ENCODE measurements at regions not wholly inside any gene's neighbourhood (a gene's known extent, or its start where the extent isn't known, plus 50 kb on each side); places are given as distances from the start of the nearest gene placed in this dataset.
"Not testable (repeated sequence)": the region's sequence is repeated elsewhere in the genome, so short reads cannot be mapped to it uniquely, and the experiment has no call there.

DNA sequence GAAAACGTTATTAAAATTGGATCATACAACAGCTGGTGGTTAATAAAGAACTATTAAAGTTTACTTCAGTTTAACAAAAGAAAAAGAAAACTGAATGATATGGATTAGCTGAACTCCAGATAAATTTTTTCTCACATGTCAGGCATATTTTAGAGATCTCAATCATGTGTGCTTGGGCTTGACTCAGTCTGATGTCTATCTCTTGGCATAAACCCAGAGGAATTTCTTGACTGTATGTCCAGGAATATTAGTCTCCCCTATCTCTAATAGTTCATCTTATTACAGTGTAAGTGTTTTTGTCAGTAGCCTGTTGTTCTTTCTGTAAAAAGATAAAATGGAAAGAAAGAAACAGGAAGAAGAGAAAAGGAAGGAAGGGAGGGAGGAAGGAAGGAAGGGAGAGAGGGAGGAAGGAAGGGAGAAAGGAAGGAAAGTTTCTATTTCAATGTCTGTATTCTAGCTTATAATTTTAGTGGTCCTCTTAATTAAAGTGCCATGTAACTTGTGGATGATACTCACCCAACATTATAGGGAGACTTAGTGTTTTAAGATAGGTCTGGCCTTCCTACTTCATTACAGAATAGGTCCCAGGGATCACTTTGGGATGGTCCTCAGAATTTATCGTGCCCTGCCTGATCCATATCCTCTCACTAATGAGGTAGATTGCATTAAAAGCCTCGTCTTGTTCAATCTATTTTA is 99.7 kb upstream of the UGP2 start:
- H3K4me3 Mint-ChIP-seq = no peak overlapping the region
- no peaks in the 10 kb centered on the region for H3K4me1 Mint-ChIP-seq
- H3K27ac Mint-ChIP-seq = no peak overlapping the region
- H3K27me3 Mint-ChIP-seq = no peaks in the 10 kb centered on the region
- no peak for ATAC-seq
- H3K9me3 Mint-ChIP-seq = peaks cover 0 to 3% of the 10 kb centered on the region in 2 donors
- DNase-seq = no peak

DNA sequence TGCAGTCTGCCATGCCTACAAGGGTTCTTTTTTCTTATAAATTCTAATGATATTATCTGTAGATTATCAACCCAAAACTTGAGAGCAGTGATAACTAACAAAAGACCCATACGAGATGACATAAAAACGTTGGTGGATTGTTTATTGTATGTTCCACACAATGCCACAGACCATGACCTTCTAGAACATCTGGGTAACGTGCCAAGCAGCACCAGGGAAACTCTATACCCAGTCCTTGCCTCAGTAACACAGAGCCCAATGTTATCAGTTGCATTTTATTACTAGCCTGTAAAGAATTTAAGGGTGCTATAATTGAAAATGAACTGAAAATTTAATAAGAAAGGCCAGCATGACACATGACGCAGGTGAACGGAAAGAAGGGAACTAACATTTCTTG is 99.1 kb upstream of the UGP2 start:
- H3K27me3 Mint-ChIP-seq = no peaks in the 10 kb centered on the region
- no peak overlapping the region for H3K4me3 Mint-ChIP-seq
- no peak for DNase-seq
- peaks cover 0 to 6% of the 10 kb centered on the region in 2 donors for H3K9me3 Mint-ChIP-seq
- no peak for ATAC-seq
- no peak overlapping the region for H3K27ac Mint-ChIP-seq
- no peaks in the 10 kb centered on the region for H3K4me1 Mint-ChIP-seq

DNA sequence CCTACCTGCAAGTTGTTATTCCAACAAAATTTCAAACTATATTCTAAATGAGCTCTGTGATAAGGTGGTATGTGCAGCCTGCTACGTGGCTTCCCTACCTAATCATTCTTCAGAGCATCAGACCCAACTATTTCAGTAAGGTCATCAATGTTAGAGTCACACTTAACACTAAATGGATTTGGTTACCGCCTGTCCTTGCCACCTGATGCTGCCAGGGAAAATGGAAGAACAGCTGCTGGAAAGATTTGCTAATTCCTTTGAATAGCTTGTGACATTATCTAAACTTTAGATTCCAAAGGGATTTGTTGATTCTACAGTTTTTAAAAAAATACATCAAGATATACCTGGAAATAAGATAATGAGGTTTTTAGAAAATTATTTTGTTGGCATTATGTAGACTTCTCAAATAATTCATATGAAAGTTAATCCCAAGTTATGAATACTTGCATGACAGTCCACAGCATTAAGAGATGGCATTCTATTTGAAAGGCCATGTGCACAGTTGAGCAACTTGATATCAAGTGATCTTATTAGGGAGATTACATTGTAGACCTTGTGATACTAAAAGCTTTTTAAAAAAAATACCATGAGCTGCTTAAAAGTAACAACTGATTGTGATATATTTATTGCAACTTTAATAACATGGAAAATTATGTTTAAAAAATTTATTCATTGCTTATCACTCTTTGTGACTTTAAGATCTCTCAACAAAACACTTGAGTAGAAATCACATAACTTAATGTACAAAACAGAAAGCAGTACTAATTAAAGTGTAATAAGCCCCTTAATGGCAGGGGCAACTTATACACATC is 98.3 kb upstream of the UGP2 start:
- no peak overlapping the region for H3K4me3 Mint-ChIP-seq
- DNase-seq = no peak
- H3K27ac Mint-ChIP-seq = no peak overlapping the region
- no peak for ATAC-seq
- peaks cover 0 to 6% of the 10 kb centered on the region in 2 donors for H3K9me3 Mint-ChIP-seq
- no peaks in the 10 kb centered on the region for H3K27me3 Mint-ChIP-seq
- no peaks in the 10 kb centered on the region for H3K4me1 Mint-ChIP-seq

DNA sequence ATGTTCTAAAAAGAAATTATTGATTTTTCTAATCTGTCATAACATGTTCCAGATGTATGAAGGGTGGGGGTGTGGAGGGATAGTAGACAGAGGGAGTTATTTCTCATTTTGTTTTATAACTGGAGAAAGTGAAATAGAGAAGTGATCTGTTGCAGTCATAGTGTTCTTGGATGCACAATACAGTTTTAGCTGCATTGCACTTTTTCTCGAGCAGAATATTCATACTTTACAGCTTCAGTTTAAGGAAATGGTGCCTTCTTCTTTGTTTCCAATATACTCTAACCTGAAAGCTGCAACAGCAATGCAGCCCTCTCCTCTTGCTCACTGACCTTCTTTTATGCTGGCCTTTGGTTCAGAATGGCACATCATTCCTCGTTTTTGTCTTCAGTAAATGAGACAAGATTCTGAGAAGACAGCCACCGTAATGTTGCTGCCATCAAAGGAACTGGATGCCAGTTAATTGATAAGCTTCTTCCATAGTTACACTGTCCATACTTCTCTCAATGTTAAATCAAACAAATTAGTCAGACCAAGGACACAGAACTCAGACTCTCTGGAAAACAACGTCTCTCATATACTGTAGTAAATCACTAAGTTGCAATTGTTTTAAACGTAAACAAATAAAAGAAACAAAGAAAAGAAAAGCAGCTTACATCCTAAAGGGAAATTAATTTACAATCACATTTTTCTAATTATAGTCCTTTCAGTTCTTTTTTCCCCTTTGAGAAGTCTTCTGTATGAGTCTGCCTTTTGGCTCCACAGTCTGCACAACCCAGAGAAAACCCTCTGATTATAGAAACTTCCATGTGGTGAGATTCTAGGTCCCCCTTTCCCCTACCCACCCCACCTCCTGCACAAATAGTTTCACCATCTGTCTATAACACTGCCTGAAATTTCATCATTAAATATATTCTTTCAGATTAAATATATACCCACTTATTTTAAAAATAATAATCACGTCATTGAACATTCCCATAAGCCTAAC is 97.4 kb upstream of the UGP2 start:
- Mint-ChIP-seq H3K27ac (no peak overlapping the region), H3K4me1 (no peaks in the 10 kb centered on the region), H3K27me3 (no peaks in the 10 kb centered on the region), H3K9me3 (peaks cover 0 to 6% of the 10 kb centered on the region in 2 donors), H3K4me3 (no peak overlapping the region)
- ATAC-seq = no peak
- no peak for DNase-seq

DNA sequence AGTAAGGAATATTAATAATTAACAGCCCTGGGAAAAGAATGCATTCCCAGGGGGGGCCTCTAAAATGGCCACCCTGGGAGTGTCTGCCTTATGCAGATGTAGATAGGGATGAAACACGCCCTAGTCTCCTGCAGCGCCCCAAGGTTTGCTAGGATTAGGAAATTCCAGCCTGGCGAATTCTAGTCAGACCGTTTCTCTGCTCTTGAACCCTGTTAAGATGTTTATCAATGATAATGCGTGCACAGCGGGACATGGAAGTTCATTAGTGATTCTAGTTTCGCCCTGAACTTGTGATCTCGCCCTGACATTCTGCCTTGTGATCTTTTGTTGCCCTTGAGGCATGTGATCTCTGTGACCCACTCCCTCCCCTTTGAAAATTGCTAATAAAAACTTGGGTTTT is 95.1 kb upstream of the UGP2 start:
- not testable (repeated sequence) for H3K27ac Mint-ChIP-seq, ATAC-seq, H3K4me1 Mint-ChIP-seq, H3K9me3 Mint-ChIP-seq, H3K4me3 Mint-ChIP-seq, DNase-seq, H3K27me3 Mint-ChIP-seq

DNA sequence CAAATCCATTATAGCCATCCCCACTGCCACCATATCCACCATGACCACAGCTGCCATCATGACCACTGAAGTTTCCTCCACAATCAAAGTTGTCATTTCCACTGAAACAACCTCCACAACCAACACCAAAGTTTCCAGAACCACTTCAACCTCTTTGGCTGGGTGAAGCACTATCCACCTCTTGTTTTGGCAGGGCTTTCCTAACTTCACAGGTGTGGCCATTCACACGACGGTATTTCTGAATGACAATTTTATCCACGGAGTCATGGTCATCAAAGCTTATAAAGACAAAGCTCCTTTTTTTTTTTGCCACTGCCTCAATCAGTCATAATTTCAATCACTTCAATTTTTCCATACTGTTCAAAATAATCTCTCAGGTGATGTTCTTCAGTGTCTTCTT is 89.8 kb upstream of the UGP2 start:
- Mint-ChIP-seq H3K9me3 (peaks cover 5 to 10% of the 10 kb centered on the region in 2 donors), H3K27ac (no peak overlapping the region), H3K27me3 (no peaks in the 10 kb centered on the region), H3K4me1 (no peaks in the 10 kb centered on the region), H3K4me3 (no peak overlapping the region)
- ATAC-seq = no peak
- DNase-seq = no peak

DNA sequence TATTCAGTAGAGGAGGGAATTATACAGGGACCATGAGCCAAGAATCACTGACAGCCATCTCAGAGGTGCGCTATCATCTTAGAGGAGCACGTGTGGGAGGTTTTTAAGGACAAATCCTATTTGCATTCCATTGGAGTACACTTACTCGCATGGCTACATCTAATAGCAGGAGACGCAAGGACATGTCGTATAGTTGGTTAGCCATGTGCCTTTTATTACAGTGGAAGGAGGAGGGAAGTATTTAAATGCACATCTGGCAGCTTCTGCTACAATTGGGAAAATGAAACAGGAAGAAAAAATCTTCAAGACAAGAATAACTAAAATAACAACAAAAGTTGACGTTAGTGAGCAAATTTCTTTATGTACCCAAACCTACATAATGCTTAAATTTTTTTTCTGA is 86.5 kb upstream of the UGP2 start:
- H3K27ac Mint-ChIP-seq = no peak overlapping the region
- H3K4me1 Mint-ChIP-seq = no peaks in the 10 kb centered on the region
- DNase-seq = no peak
- no peaks in the 10 kb centered on the region for H3K27me3 Mint-ChIP-seq
- H3K4me3 Mint-ChIP-seq = no peak overlapping the region
- H3K9me3 Mint-ChIP-seq = peaks cover 0 to 10% of the 10 kb centered on the region in 2 donors
- ATAC-seq = no peak

DNA sequence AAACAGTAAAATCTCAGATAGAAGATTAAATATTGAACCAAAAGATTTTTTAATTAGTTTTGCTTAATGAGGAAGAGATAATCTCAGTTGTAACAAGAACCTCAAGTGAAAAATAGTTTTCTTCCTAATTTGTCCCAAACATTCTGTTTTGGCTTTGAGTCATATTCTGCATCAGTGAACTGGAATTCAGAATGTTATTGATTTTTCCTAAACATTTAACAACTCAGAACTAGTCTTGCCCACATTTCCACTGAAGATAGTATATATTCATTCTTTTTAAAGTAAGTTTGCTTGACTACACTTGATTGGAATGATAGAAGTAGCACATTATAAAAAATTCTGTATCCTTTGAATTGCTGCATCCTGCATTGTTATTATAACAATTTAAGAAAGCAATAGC is 85.7 kb upstream of the UGP2 start:
- no peak for DNase-seq
- peaks cover 0 to 10% of the 10 kb centered on the region in 2 donors for H3K9me3 Mint-ChIP-seq
- H3K27ac Mint-ChIP-seq = no peak overlapping the region
- no peak overlapping the region for H3K4me3 Mint-ChIP-seq
- no peaks in the 10 kb centered on the region for H3K4me1 Mint-ChIP-seq
- ATAC-seq = no peak
- no peaks in the 10 kb centered on the region for H3K27me3 Mint-ChIP-seq

DNA sequence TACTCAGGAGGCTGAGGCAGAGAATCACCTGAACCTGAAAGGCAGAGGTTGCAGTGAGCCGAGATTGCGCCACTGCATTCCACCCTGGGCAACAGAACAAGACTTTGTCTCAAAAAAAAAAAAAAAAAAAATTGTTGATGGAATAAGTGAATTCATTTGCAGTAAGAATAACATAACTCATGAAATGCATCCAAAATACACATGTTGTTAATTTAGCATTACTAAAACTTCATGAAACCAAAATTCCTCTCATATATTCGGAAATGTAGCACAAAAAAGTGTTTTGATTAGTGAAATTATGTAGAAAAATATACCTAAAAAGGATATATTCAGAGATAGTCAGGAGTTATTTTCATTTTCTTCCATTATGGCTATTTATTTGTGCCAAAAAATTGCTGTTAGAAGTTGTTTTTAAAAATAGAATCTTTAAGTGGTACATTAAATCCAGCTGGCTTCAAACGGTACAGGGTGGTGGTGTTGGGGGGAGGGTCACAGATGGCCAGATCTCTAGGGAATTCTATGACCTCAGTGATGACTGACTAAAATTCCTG is 78.2 kb upstream of the UGP2 start:
- no peaks in the 10 kb centered on the region for H3K27me3 Mint-ChIP-seq
- H3K4me3 Mint-ChIP-seq = no peak overlapping the region
- ATAC-seq (no peak), DNase-seq (no peak)
- H3K4me1 Mint-ChIP-seq = no peaks in the 10 kb centered on the region
- no peaks in the 10 kb centered on the region for H3K9me3 Mint-ChIP-seq
- H3K27ac Mint-ChIP-seq = no peak overlapping the region

DNA sequence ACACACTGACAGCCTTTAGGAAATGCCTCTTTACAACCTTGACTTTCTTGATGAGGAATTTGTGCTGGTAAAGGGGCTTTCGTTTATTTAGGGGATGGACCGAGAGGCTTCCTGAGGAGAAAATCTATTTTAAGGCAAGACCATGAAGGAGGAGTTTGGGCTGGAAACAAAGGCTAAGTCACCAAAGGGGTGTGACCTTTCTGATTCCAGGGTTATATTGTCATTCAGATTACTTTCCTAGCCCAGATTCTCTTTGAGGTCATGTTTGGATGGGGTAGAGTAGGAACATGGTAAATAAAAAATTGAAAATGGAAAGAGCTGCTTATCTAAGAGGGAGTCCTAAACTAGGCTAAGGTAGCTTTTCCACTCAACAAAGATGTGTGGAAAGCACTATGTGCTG is 77.1 kb upstream of the UGP2 start:
- no peaks in the 10 kb centered on the region for H3K27me3 Mint-ChIP-seq
- H3K9me3 Mint-ChIP-seq = no peaks in the 10 kb centered on the region
- DNase-seq (no peak), ATAC-seq (no peak)
- H3K27ac Mint-ChIP-seq = no peak overlapping the region
- H3K4me1 Mint-ChIP-seq = no peaks in the 10 kb centered on the region
- no peak overlapping the region for H3K4me3 Mint-ChIP-seq

DNA sequence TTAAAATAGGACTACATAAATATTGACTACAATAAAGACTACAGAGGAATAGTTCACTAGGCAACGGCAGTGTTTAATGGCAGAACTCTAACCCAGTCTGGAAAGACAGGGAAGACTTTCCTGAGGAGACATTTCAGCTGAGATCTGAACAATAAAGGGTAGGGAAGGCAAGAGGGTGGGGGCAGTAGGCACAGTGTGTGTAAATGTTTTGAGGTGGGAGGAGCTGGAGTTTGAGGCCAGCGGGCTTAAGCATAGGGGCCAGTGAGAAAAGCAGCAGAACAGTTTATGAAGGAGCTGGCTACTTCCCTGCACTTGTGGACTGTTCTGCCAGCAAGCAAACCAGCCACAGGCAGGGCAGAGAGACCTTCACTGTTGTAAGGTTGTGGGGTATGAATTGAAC is 76.6 kb upstream of the UGP2 start:
- H3K9me3 Mint-ChIP-seq = no peaks in the 10 kb centered on the region
- H3K4me3 Mint-ChIP-seq = no peak overlapping the region
- H3K27me3 Mint-ChIP-seq = no peaks in the 10 kb centered on the region
- ATAC-seq = no peak
- no peak overlapping the region for H3K27ac Mint-ChIP-seq
- H3K4me1 Mint-ChIP-seq = no peaks in the 10 kb centered on the region
- DNase-seq = no peak

DNA sequence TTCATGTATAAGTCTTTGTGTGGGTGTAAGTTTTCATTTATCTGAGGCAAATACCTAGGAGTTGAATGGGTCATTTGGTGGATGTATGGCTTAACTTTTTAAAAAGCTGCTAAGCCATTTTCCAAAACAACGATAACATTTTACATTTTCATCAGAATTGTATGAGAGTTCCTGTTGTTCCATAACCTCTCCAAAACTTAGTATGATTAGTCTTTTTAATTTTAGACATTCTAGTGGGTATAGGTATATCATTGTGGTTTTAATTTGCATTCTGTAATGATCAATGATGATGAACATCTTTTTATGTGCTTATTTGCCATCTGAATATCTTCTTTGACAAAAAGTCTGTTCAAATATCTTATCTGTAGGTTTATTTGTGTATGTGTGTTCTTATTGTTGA is 74.4 kb upstream of the UGP2 start:
- DNase-seq (no peak), ATAC-seq (no peak)
- H3K27ac Mint-ChIP-seq = no peak overlapping the region
- no peaks in the 10 kb centered on the region for H3K9me3 Mint-ChIP-seq
- H3K4me3 Mint-ChIP-seq = no peak overlapping the region
- no peaks in the 10 kb centered on the region for H3K27me3 Mint-ChIP-seq
- H3K4me1 Mint-ChIP-seq = no peaks in the 10 kb centered on the region

GRCh38 chr2:63768051-63768450 is 73.6 kb upstream of the UGP2 start:
- Mint-ChIP-seq H3K9me3 (no peaks in the 10 kb centered on the region), H3K27me3 (no peaks in the 10 kb centered on the region), H3K4me1 (no peaks in the 10 kb centered on the region), H3K27ac (no peak overlapping the region), H3K4me3 (no peak overlapping the region)
- no peak for ATAC-seq
- no peak for DNase-seq

DNA sequence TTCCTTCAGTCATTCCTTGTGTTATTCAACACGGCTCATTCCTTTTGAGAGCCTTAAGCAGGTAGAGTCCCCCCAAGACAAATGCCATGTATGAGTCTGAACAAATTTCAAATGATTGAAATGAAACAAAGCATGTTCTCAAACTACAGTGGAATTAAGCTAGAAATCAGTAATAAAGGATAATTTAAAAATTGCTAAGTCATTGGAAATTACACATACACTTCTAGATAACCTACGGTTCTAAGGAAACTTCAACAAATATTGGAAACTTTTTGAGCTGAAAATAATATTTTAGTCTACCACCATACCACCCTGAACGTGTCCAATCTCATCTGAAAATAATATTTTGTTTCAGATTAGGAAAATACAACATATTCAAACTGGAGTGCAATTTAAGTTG is 71.8 kb upstream of the UGP2 start:
- no peak overlapping the region for H3K4me3 Mint-ChIP-seq
- DNase-seq (no peak), ATAC-seq (no peak)
- H3K27ac Mint-ChIP-seq = no peak overlapping the region
- H3K4me1 Mint-ChIP-seq = no peaks in the 10 kb centered on the region
- no peaks in the 10 kb centered on the region for H3K27me3 Mint-ChIP-seq
- H3K9me3 Mint-ChIP-seq = no peaks in the 10 kb centered on the region

DNA sequence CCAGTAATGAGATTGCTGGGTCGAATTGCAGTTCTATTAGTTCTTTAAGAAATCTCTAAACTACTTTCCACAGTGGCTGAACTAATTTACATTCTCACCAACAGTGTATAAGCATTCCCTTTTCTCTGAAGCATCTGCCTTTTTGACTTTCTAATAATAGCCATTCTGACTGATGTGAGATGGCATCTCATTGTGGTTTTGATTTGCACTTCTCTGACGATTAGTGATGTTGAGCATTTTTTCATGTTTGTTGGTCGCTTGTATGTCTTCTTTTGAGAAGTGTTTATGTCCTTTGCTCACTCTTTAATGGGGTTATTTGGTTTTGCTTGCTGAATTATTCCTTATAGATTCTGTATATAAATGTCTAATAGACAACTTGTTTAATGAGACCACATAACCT is 69.6 kb upstream of the UGP2 start:
- peaks cover 0 to 4% of the 10 kb centered on the region in 2 donors for H3K9me3 Mint-ChIP-seq
- ATAC-seq = no peak
- H3K27me3 Mint-ChIP-seq = no peaks in the 10 kb centered on the region
- H3K27ac Mint-ChIP-seq = no peak overlapping the region
- no peak for DNase-seq
- H3K4me1 Mint-ChIP-seq = no peaks in the 10 kb centered on the region
- H3K4me3 Mint-ChIP-seq = no peak overlapping the region
